H1 (cell line): ENCODE measurements at regions not wholly inside any gene's neighbourhood (a gene's known extent, or its start where the extent isn't known, plus 50 kb on each side); places are given as distances from the start of the nearest gene placed in this dataset.
A peak's percentile ranks its signal among the peaks of the same experiment; 100 is the strongest.

ENCODE experiments used
- CTCF ChIA-PET: fragments of 300-600 bp; sonication (Branson Sonifier 250); formaldehyde crosslinking; loops from one replicate; lab custom pipeline; 2021; ENCODE audit not compliant: partially characterized antibody; lab: Charles Lee
- POLR2A ChIA-PET: fragments of 300-600 bp; sonication (Branson Sonifier 250); formaldehyde crosslinking; loops from one replicate; lab custom pipeline; 2021; ENCODE audit warnings: inconsistent platforms; ENCODE audit not compliant: partially characterized antibody; lab: Charles Lee
- DNase-seq, 2 experiments: peaks; one replicate each; pipeline versions ENCODE4 v3.0.0 to v3.0.0-alpha.2; 2010 to 2022; ENCODE audit warnings: low spot score in 2 of 2, low read depth in 1 of 2, mixed read lengths in 1 of 2
- FAIRE-seq: peaks from 2 replicates; lab custom pipeline; 2011; peaks lifted over from hg19 to GRCh38; lab: Jason Lieb, UNC
- H2AFZ ChIP-seq: 2 replicates; pipeline ENCODE4 v1.8.1; 2012; ENCODE audit warnings: low read length, inconsistent platforms
- H2AK5ac ChIP-seq: 2 replicates; pipeline ENCODE4 v1.6.1; 2013; ENCODE audit warnings: low read depth, low read length
- H2BK120ac ChIP-seq: replicated peaks from 2 replicates; pipeline ENCODE3; 2013; ENCODE audit warnings: low read depth, low read length, inconsistent platforms
- H2BK12ac ChIP-seq: 2 replicates; pipeline ENCODE4 v1.6.1; 2013; ENCODE audit warnings: low read depth, low read length
- H2BK15ac ChIP-seq: 2 replicates; pipeline ENCODE4 v1.6.1; 2013; ENCODE audit warnings: low read length
- H2BK20ac ChIP-seq: 2 replicates; pipeline ENCODE4 v1.6.1; 2013; ENCODE audit warnings: low read length
- H2BK5ac ChIP-seq: 2 replicates; pipeline ENCODE4 v1.6.1; 2013; ENCODE audit warnings: low read depth, low read length
- H3K14ac ChIP-seq: 2 replicates; pipeline ENCODE4 v1.6.1; 2013; ENCODE audit warnings: inconsistent platforms; ENCODE audit not compliant: insufficient read length
- H3K18ac ChIP-seq: 2 replicates; pipeline ENCODE4 v1.6.1; 2013; ENCODE audit warnings: low read length; ENCODE audit errors: extremely low read depth
- H3K23ac ChIP-seq: 2 replicates; pipeline ENCODE4 v1.6.1; 2013; ENCODE audit warnings: inconsistent platforms; ENCODE audit not compliant: insufficient read length
- H3K23me2 ChIP-seq: 2 replicates; pipeline ENCODE4 v1.6.1; 2013; ENCODE audit warnings: low read depth, low read length
- H3K27ac ChIP-seq: 2 replicates; pipeline ENCODE4 v1.6.1; 2011; ENCODE audit warnings: low read depth, low read length, inconsistent platforms
- H3K27me3 ChIP-seq, 4 experiments: replicated peaks in 1 of 4; 1 replicate in 1 of 4; 2 replicates in 3 of 4; pipeline versions ENCODE4 v1.6.1 to v1.8.1; 2011 to 2013; ENCODE audit warnings: low read length in 3 of 4, mild to moderate bottlenecking in 3 of 4, inconsistent platforms in 2 of 4, mixed read lengths in 2 of 4, moderate library complexity in 1 of 4; ENCODE audit not compliant: control insufficient read depth in 3 of 4, insufficient read depth in 3 of 4; ENCODE audit errors: extremely low read depth in 1 of 4
- H3K36me3 ChIP-seq, 4 experiments: 2 replicates each; pipeline versions ENCODE4 v1.6.1 to v1.8.1; 2011 to 2013; ENCODE audit warnings: mild to moderate bottlenecking in 4 of 4, low read length in 3 of 4, moderate library complexity in 2 of 4, control low read depth in 1 of 4, inconsistent platforms in 1 of 4; ENCODE audit not compliant: insufficient read depth in 4 of 4, control insufficient read depth in 2 of 4
- H3K4ac ChIP-seq: replicated peaks from 2 replicates; pipeline ENCODE3; 2013; ENCODE audit warnings: low read length, low read depth, mixed read lengths, inconsistent platforms; ENCODE audit not compliant: insufficient read length
- H3K4me1 ChIP-seq, 4 experiments: replicated peaks in 1 of 4; 1 replicate in 1 of 4; 2 replicates in 3 of 4; pipeline versions ENCODE4 v1.6.1 to v1.8.1; 2011 to 2013; ENCODE audit warnings: low read length in 3 of 4, inconsistent platforms in 2 of 4, mixed read lengths in 1 of 4; ENCODE audit not compliant: insufficient read depth in 4 of 4, control insufficient read depth in 3 of 4
- H3K4me2 ChIP-seq, 2 experiments: 2 replicates each; pipeline versions ENCODE4 v1.6.1 to v1.8.1; 2011 to 2013; ENCODE audit warnings: low read depth in 2 of 2, low read length in 2 of 2, control low read depth in 1 of 2, inconsistent platforms in 1 of 2, mild to moderate bottlenecking in 1 of 2; ENCODE audit not compliant: insufficient read depth in 1 of 2
- H3K4me3 ChIP-seq, 4 experiments: fragments of 200-600, 300-600 bp in 1 of 4; sonication (generic), shearing (Covaris generic), sonication (Bioruptor Twin) in 1 of 4; 2 replicates each; pipeline versions ENCODE4 v1.5.1 to v1.8.1; 2011 to 2016; ENCODE audit warnings: low read length in 4 of 4, low read depth in 3 of 4, control low read depth in 2 of 4, inconsistent platforms in 2 of 4, mild to moderate bottlenecking in 2 of 4, mixed read lengths in 1 of 4, moderate library complexity in 1 of 4; ENCODE audit not compliant: insufficient read depth in 2 of 4; ENCODE audit errors: extremely low read depth in 1 of 4
- H3K56ac ChIP-seq: replicated peaks from 2 replicates; pipeline ENCODE3; 2013; ENCODE audit warnings: low read depth, mild to moderate bottlenecking, mixed read lengths, low read length, inconsistent platforms; ENCODE audit not compliant: insufficient read length
- H3K79me1 ChIP-seq: 2 replicates; pipeline ENCODE4 v1.6.1; 2013; ENCODE audit warnings: low read depth, low read length, control low read depth
- H3K79me2 ChIP-seq, 2 experiments: 2 replicates each; pipeline versions ENCODE4 v1.6.1 to v1.8.1; 2012 to 2013; ENCODE audit warnings: low read length in 2 of 2, mild to moderate bottlenecking in 2 of 2, inconsistent platforms in 1 of 2; ENCODE audit not compliant: insufficient read depth in 2 of 2, control insufficient read depth in 1 of 2
- H3K9ac ChIP-seq, 4 experiments: replicated peaks in 1 of 4; 1 replicate in 1 of 4; 2 replicates in 3 of 4; pipeline versions ENCODE4 v1.6.1 to v1.8.1; 2011 to 2013; ENCODE audit warnings: low read depth in 3 of 4, low read length in 3 of 4, control low read depth in 2 of 4, mild to moderate bottlenecking in 2 of 4, moderate library complexity in 2 of 4, inconsistent platforms in 1 of 4; ENCODE audit errors: extremely low read depth in 1 of 4
- H3K9me3 ChIP-seq, 2 experiments: 2 replicates each; pipeline versions ENCODE4 v1.6.1 to v1.8.1; 2012 to 2013; ENCODE audit warnings: mild to moderate bottlenecking in 2 of 2, moderate library complexity in 2 of 2, control low read depth in 1 of 2, inconsistent platforms in 1 of 2, low read depth in 1 of 2, low read length in 1 of 2, mixed read lengths in 1 of 2; ENCODE audit not compliant: insufficient read depth in 2 of 2
- H4K20me1 ChIP-seq, 2 experiments: replicated peaks in 1 of 2; 2 replicates each; pipeline versions ENCODE3 to v1.8.1; 2011 to 2013; ENCODE audit warnings: inconsistent platforms in 2 of 2, low read length in 2 of 2, mild to moderate bottlenecking in 1 of 2; ENCODE audit not compliant: insufficient read depth in 2 of 2, control insufficient read depth in 1 of 2
- H4K5ac ChIP-seq: 2 replicates; pipeline ENCODE4 v1.6.1; 2013; ENCODE audit warnings: low read length, low read depth, mixed read lengths, inconsistent platforms; ENCODE audit not compliant: insufficient read length
- H4K8ac ChIP-seq: 2 replicates; pipeline ENCODE4 v1.8.0; 2013; ENCODE audit warnings: mild to moderate bottlenecking, moderate library complexity, low read length, inconsistent platforms; ENCODE audit not compliant: insufficient read depth; ENCODE audit errors: extremely low read depth
- H4K91ac ChIP-seq: replicated peaks from 2 replicates; pipeline ENCODE3; 2013; ENCODE audit warnings: low read length, mixed read lengths, inconsistent platforms; ENCODE audit not compliant: insufficient read length
- CEBPB ChIP-seq: IDR thresholded peaks from 2 replicates; pipeline ENCODE4 v1.6.1; 2012; ENCODE audit warnings: low read depth, low read length
- CHD1 ChIP-seq: IDR thresholded peaks from 2 replicates; pipeline ENCODE4 v1.6.1; 2012; ENCODE audit warnings: low read depth, low read length, improper control_type of control experiment
- CHD2 ChIP-seq: IDR thresholded peaks from 2 replicates; pipeline ENCODE4 v1.6.1; 2012; ENCODE audit warnings: low read length, improper control_type of control experiment
- CREB1 ChIP-seq: IDR thresholded peaks from 2 replicates; pipeline ENCODE4 v1.6.1; 2012; ENCODE audit warnings: inconsistent platforms
- GABPA ChIP-seq: IDR thresholded peaks from 2 replicates; pipeline ENCODE4 v1.6.1; 2011; ENCODE audit warnings: mild to moderate bottlenecking, low read length, moderate library complexity, borderline replicate concordance; ENCODE audit not compliant: insufficient read depth
- HDAC6 ChIP-seq: IDR thresholded peaks from one replicate; pipeline ENCODE4 v1.7.1; 2012; ENCODE audit warnings: low read depth, mild to moderate bottlenecking, inconsistent platforms, low read length, moderate library complexity
- RFX5 ChIP-seq: IDR thresholded peaks from 2 replicates; pipeline ENCODE4 v1.6.1; 2011; ENCODE audit warnings: low read depth, low read length, improper control_type of control experiment, borderline replicate concordance
- SP4 ChIP-seq: IDR thresholded peaks from 2 replicates; pipeline ENCODE4 v1.6.1; 2012; ENCODE audit warnings: low read length, inconsistent platforms
- SRF ChIP-seq: IDR thresholded peaks from 2 replicates; pipeline ENCODE4 v1.6.1; 2011; ENCODE audit warnings: mild to moderate bottlenecking, low read depth, low read length, moderate library complexity
- ZNF274 ChIP-seq: IDR thresholded peaks from 2 replicates; pipeline ENCODE4 v1.7.0; 2012; ENCODE audit warnings: low read length, borderline replicate concordance; ENCODE audit errors: extremely low read depth
- WGBS, 2 experiments: shearing (Covaris generic) in 1 of 2; methylation state at CpG; one replicate each; pipeline versions ENCODE4 v1.1.6 to v1.1.7; 2013 to 2015; ENCODE audit warnings: low lambda C conversion rate in 2 of 2, mixed read lengths in 2 of 2, inconsistent platforms in 1 of 2, low coverage in 1 of 2, missing lambda C conversion rate in 1 of 2; ENCODE audit not compliant: insufficient replicate concordance in 2 of 2, insufficient coverage in 1 of 2, insufficient read length in 1 of 2; ENCODE audit errors: extremely low coverage in 1 of 2, missing lambda C conversion rate in 1 of 2; 5-methylcytosine and 5-hydroxymethylcytosine counted together
- TF ChIP-seq, protein P1 (sequence below): IDR thresholded peaks from 2 replicates; pipeline ENCODE4 v1.6.1; 2012; ENCODE audit warnings: inconsistent platforms
- TF ChIP-seq, protein P2 (sequence below): IDR thresholded peaks from 2 replicates; pipeline ENCODE4 v1.6.1; 2012; ENCODE audit warnings: inconsistent platforms

DNA sequence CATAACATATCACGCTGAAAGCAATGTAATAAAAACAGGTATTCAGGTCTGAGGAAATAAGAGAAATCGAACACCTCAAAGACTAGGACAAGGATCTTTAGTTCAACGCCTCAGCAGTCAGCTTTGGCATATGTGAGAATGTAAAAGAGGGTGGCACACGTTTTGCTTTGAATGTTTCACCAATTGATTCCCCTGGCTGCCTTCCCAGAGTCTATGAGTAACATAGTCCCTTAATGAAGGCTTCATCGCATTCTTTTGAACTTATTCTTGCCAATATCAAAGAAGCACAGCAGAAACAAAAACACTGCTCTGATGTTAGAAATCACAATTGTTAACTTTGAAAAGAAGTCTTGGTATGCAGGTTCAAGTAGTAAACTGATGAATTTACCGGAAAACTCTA, 764.8 kb downstream of the ADGRL2 start:
- peaks cover 2% of the 10 kb centered on the region; the same call in 1 of the 2 replicates for H3K23me2 ChIP-seq
- no peak overlapping the region for H3K4me3 ChIP-seq
- no peak overlapping the region for H3K4ac ChIP-seq
- H3K23ac ChIP-seq: no peak overlapping the region
- no peak overlapping the region for H4K8ac ChIP-seq
- no peak overlapping the region for H2BK5ac ChIP-seq
- DNase-seq (no peak), FAIRE-seq (no peak)
- H3K27me3 ChIP-seq: no peaks in the 10 kb centered on the region
- H4K5ac ChIP-seq: no peak overlapping the region
- no peak overlapping the region for H3K56ac ChIP-seq
- ChIA-PET CTCF (interaction anchor here (0.5 kb wide), 1 partner anchor 13 kb away, joined by 3 read pairs; no protein-coding TSS in a partner anchor), POLR2A (no interaction called here)
- no peak overlapping the region for H2BK15ac ChIP-seq
- H2AK5ac ChIP-seq: no peak overlapping the region
- H2BK20ac ChIP-seq: no peak overlapping the region
- peaks cover 0 to 4% (median 2%) of the 10 kb centered on the region in 4 experiments; a peak in 2 of 7 replicates for H3K4me1 ChIP-seq
- 0 out of 2 replicates have a peak overlapping the region, but pooled peaks have one; percentile 9 for H2AFZ ChIP-seq
- H3K36me3 ChIP-seq: no peaks in the 10 kb centered on the region
- 73% methylated on average over 6 of the region's 6 CpGs; no CpG with 5 or more reads in 1 of the 2 experiments for WGBS, 2 experiments
- no peak overlapping the region for H3K4me2 ChIP-seq
- H3K9ac ChIP-seq: no peak overlapping the region
- no peaks in the 10 kb centered on the region for H3K79me1 ChIP-seq
- no peaks in the 10 kb centered on the region for H4K20me1 ChIP-seq
- no peak overlapping the region for H4K91ac ChIP-seq
- no peak overlapping the region for H3K18ac ChIP-seq
- no peaks in the 10 kb centered on the region for H3K9me3 ChIP-seq
- H2BK12ac ChIP-seq: no peak overlapping the region; the same call in 1 of the 2 replicates
- TF ChIP-seq, protein P1, sequence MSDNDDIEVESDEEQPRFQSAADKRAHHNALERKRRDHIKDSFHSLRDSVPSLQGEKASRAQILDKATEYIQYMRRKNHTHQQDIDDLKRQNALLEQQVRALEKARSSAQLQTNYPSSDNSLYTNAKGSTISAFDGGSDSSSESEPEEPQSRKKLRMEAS: no peak
- TF ChIP-seq SP4 (no peak), SRF (no peak), CEBPB (no peak), ZNF274 (no peak), CHD2 (no peak), CHD1 (no peak), HDAC6 (no peak), CREB1 (no peak), RFX5 (no peak), GABPA (no peak)
- TF ChIP-seq, protein P2, sequence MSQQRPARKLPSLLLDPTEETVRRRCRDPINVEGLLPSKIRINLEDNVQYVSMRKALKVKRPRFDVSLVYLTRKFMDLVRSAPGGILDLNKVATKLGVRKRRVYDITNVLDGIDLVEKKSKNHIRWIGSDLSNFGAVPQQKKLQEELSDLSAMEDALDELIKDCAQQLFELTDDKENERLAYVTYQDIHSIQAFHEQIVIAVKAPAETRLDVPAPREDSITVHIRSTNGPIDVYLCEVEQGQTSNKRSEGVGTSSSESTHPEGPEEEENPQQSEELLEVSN: no peak
- H3K79me2 ChIP-seq: no peaks in the 10 kb centered on the region
- no peak overlapping the region for H2BK120ac ChIP-seq
- H3K27ac ChIP-seq: no peak overlapping the region
- H3K14ac ChIP-seq: no peak overlapping the region
